ENCODE measurements at regions not wholly inside any gene's neighbourhood (a gene's known extent, or its start where the extent isn't known, plus 50 kb on each side); places are given as distances from the start of the nearest gene placed in this dataset.

DNA sequence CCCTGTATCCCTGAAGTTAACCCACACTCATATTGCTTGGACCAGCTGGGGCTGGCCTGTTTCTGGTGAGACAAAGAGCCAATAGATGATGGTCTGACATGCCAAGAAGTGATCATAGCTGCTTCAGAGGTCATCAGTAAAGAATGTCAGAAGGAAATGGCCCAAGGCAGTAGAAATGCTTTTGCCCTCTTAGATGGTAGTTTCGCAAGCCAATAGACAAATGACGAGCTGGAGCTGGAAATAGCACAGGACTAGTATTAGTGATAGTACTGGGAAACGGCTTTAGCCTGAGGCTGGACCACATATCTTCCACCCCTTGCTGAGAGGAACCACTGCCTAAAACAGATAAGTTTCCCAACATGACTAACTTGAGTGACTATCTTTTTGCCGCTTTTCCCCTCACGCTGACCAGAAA lies 176.1 kb upstream of the THBS1 start:
- 25 to 47% methylated on average over 5 of the region's 5 CpGs for WGBS, 2 donors
- H3K9me3 ChIP-seq: no peaks in the 10 kb centered on the region
- no peak for DNase-seq
- peak overlapping the region in 2 of 4 donors; percentile 11 to 25 for H3K27ac ChIP-seq
- no peak overlapping the region for H3K4me3 ChIP-seq
- no peak for TF ChIP-seq CTCF (IDR thresholded peaks at IDR 0.05)
- TF ChIP-seq POLR2A (IDR thresholded peaks at IDR 0.05): no peak
- H3K4me1 ChIP-seq: peaks cover 0 to 29% (median 0%) of the 10 kb centered on the region in 3 donors
- H3K36me3 ChIP-seq: no peaks in the 10 kb centered on the region
- no peaks in the 10 kb centered on the region for H3K27me3 ChIP-seq
- intact Hi-C loops (cut with DNase I): no loop called here

- Histone ChIP-seq H3K27me3 (no peaks in the 10 kb centered on the region), H3K36me3 (no peaks in the 10 kb centered on the region), H3K9me3 (no peaks in the 10 kb centered on the region), H3K27ac (no peak overlapping the region), H3K4me1 (peaks cover 0 to 38% (median 0%) of the 10 kb centered on the region in 3 donors), H3K4me3 (no peak overlapping the region)
- intact Hi-C loops (cut with DNase I): no loop called here
- WGBS, 2 donors: 74 to 77% methylated on average over 6 of the region's 6 CpGs
- no peak for DNase-seq
- TF ChIP-seq POLR2A (IDR thresholded peaks at IDR 0.05): no peak
- TF ChIP-seq CTCF (IDR thresholded peaks at IDR 0.05): no peak
These were observed 174.4 kb upstream of the THBS1 start for GRCh38 chr15:39406485-39406884.

DNA sequence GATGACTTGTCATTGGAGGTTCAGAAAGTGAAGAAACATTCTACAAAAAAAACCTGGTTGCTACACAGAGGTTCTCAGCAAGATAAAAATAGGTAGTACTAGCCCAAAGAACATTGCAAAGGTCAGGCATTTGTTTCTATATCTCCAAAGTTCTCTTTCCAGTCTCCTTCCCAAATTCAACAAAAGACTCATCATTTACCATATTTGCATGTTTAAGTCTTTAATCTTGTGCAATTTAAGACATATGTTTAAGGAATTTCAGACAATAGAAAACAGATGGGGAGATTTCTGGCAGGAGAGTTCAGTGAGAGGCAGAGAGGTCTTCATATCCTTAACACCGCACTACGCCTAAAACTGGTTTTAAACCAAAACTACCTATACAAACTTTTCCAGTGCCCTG lies 173.8 kb upstream of the THBS1 start:
- intact Hi-C loops (cut with DNase I): no loop called here
- Histone ChIP-seq H3K9me3 (no peaks in the 10 kb centered on the region), H3K4me1 (peaks cover 0 to 44% (median 0%) of the 10 kb centered on the region in 3 donors), H3K4me3 (no peak overlapping the region), H3K27me3 (no peaks in the 10 kb centered on the region), H3K36me3 (no peaks in the 10 kb centered on the region), H3K27ac (no peak overlapping the region)
- 92 to 100% methylated on average over 2 of the region's 2 CpGs for WGBS, 2 donors
- TF ChIP-seq POLR2A (IDR thresholded peaks at IDR 0.05) (no peak), CTCF (IDR thresholded peaks at IDR 0.05) (no peak)
- no peak for DNase-seq

DNA sequence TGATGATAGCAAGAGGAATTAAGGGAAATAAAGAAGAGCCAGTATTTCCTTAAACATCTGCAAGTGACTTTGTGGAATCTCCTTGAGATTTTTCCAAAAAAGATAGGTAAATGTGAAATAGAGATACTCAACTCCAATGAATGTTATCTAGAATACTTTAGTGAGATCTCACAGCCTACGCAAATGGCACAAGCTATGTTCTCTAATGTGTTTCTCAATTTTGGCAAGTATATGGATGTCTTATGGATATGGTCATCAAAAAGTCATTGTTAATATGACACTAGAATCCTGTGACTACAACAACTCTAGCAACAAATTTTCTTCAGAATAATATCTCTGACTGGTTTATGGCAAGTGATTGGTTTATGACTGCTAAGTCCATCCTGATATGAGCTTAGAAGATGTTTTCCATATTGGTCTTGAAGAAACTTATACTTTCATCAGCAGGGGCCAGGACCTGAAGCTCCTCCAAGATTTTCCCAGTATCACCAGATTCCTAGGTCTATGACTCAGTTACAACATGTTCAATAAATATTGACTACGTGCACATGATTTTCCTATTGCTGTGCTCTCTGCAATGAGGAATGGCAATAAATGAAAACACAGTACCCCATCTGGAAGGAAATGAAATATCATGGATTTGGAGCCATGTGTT lies 170.9 kb upstream of the THBS1 start:
- H3K9me3 ChIP-seq: no peaks in the 10 kb centered on the region
- DNase-seq: no peak
- no peak overlapping the region for H3K27ac ChIP-seq
- no peaks in the 10 kb centered on the region for H3K27me3 ChIP-seq
- H3K36me3 ChIP-seq: no peaks in the 10 kb centered on the region
- H3K4me1 ChIP-seq: peaks cover 0 to 27% (median 0%) of the 10 kb centered on the region in 3 donors
- intact Hi-C loops (cut with DNase I): no loop called here
- WGBS, 2 donors: 86 to 87% methylated on average over 2 of the region's 2 CpGs
- H3K4me3 ChIP-seq: no peak overlapping the region
- TF ChIP-seq CTCF (IDR thresholded peaks at IDR 0.05) (no peak), POLR2A (IDR thresholded peaks at IDR 0.05) (no peak)

DNA sequence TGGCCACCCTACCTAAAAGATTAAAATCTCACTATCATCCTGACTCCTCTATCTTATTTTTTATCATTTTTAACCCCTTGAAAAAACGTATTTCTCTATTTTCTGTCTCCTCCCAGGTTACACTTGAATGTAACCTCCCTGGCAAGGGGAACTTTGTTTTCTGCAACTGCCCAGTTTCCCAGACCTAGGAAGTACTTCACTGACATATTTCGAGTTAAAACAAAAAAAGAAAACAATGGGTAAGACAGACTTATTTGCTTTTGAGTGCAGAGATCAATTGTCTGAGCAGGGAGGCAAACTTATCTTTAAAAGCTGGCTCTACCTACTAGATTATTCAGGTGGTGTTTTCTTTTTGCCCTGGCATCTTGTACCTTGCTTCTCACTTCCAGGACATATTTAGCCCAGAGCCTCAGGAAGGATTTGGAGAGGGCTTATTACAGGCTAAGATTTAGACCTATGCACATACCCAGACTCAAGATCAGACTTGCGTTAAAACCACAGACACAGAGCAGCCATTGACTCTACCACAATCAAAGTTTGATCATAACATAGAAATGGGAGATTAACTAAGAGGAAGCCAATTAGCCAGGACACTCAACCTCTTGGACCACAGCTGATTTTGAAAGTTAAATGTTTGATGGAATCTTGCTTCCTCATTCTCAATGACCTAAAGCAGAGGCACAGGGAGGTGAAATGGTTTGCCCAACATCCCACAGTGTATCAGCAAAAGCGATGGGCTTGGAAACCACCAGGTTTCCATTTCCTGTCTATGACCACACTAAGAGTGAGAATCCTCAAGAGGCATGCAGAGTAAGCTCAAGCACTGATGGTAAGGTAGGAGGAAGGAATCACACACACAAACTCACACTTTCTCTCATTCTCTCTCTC lies 169.5 kb upstream of the THBS1 start:
- WGBS, 2 donors: 28 to 47% methylated on average over 4 of the region's 4 CpGs
- DNase-seq: no peak
- Histone ChIP-seq H3K27ac (no peak overlapping the region), H3K36me3 (no peaks in the 10 kb centered on the region), H3K9me3 (peaks cover 0 to 4% (median 0%) of the 10 kb centered on the region in 3 donors), H3K4me3 (no peak overlapping the region), H3K27me3 (no peaks in the 10 kb centered on the region), H3K4me1 (peaks cover 0 to 15% (median 0%) of the 10 kb centered on the region in 3 donors)
- intact Hi-C loops (cut with DNase I): no loop called here
- TF ChIP-seq POLR2A (IDR thresholded peaks at IDR 0.05): no peak
- no peak for TF ChIP-seq CTCF (IDR thresholded peaks at IDR 0.05)

Measured in esophagus squamous epithelium (tissue), 5 donors.